ENCODE measurements at regions not wholly inside any gene's neighbourhood (a gene's known extent, or its start where the extent isn't known, plus 50 kb on each side); places are given as distances from the start of the nearest gene placed in this dataset.

DNA sequence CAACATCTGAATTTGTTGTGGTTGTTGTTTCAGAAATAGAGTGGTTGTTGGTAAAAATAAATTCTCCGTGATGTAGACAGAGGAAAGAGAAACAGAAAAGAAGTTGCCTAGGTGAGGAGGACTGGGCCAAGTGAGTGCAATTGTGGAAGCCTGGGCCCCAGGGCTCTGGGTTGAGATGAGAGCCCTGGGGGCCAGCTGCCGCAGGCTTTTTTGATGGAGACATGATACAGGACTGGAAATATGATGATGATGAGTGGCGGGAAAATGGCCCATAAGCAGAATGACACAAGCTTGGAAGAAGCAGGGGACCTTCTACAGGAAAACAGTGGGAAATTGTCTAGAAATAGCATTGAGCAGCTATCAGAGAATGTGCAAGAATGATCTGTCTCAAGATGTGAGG lies 181.8 kb downstream of the TDRD15 start:
- TF ChIP-seq EZH2 (IDR thresholded peaks at IDR 0.05) (no peak), POLR2AphosphoS5 (IDR thresholded peaks at IDR 0.05; ENCODE audit: borderline replicate concordance, low read depth, low read length) (no peak), FOXP2 (optimal IDR thresholded peaks at IDR 0.05; ENCODE audit: control extremely low read depth, extremely low read length, insufficient read depth) (no peak)

All from SK-N-MC (cell line).